ENCODE measurements at regions not wholly inside any gene's neighbourhood (a gene's known extent, or its start where the extent isn't known, plus 50 kb on each side); places are given as distances from the start of the nearest gene placed in this dataset.

DNA sequence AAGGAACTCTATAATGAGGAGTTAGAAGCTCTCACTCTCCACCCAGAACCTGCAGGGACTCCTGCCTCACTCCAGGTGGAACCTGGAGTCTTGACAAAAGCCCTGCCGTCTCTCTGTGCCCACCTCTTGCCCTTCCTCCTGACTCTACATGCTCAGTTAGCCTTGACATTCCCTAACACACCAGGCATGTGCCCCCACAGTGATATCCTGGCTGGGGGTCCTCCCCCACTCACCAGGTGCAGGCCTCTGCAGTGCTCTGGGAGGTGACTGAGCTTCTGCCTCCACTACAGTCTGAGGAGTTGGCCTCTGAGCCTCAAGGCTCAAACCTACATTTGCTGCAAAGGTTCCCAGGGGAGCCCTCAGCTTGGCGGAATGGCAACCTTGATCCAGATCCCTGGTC lies 300.7 kb downstream of the ADGRD1 start:
- TF ChIP-seq, protein P1, sequence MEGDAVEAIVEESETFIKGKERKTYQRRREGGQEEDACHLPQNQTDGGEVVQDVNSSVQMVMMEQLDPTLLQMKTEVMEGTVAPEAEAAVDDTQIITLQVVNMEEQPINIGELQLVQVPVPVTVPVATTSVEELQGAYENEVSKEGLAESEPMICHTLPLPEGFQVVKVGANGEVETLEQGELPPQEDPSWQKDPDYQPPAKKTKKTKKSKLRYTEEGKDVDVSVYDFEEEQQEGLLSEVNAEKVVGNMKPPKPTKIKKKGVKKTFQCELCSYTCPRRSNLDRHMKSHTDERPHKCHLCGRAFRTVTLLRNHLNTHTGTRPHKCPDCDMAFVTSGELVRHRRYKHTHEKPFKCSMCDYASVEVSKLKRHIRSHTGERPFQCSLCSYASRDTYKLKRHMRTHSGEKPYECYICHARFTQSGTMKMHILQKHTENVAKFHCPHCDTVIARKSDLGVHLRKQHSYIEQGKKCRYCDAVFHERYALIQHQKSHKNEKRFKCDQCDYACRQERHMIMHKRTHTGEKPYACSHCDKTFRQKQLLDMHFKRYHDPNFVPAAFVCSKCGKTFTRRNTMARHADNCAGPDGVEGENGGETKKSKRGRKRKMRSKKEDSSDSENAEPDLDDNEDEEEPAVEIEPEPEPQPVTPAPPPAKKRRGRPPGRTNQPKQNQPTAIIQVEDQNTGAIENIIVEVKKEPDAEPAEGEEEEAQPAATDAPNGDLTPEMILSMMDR (IDR thresholded peaks at IDR 0.05 in 4 of 5, conservative IDR thresholded peaks at IDR 0.05 in 1 of 5), result no peak
- TF ChIP-seq POLR2A (IDR thresholded peaks at IDR 0.05), result no peak

Measured in gastrocnemius medialis (tissue), 4 donors.